GM10248 (cell line): ENCODE measurements at regions not wholly inside any gene's neighbourhood (a gene's known extent, or its start where the extent isn't known, plus 50 kb on each side); places are given as distances from the start of the nearest gene placed in this dataset.

Experiments
- CTCF ChIA-PET: fragments of 300-600 bp; sonication (Branson Sonifier 250); formaldehyde crosslinking; extraction: SDS; loops from one replicate; lab custom pipeline; 2021; ENCODE audit warnings: antibody characterized with exemption; lab: Yijun Ruan, JAX
- POLR2A ChIA-PET: fragments of 350-650 bp; sonication (Branson Sonifier 250); formaldehyde crosslinking; extraction: SDS; loops from one replicate; lab custom pipeline; 2020; ENCODE audit warnings: antibody characterized with exemption; lab: Yijun Ruan, JAX
- DNase-seq: peaks from one replicate; pipeline ENCODE4 v3.0.0; 2012; ENCODE audit errors: extremely low spot score
- TF ChIP-seq, protein P1 (sequence below): IDR thresholded peaks from 2 replicates; pipeline ENCODE4 v1.5.1; 2012; ENCODE audit warnings: mild to moderate bottlenecking, low read depth; ENCODE audit errors: extremely low read depth, missing control alignments, control extremely low read depth

- TF ChIP-seq, protein P1, sequence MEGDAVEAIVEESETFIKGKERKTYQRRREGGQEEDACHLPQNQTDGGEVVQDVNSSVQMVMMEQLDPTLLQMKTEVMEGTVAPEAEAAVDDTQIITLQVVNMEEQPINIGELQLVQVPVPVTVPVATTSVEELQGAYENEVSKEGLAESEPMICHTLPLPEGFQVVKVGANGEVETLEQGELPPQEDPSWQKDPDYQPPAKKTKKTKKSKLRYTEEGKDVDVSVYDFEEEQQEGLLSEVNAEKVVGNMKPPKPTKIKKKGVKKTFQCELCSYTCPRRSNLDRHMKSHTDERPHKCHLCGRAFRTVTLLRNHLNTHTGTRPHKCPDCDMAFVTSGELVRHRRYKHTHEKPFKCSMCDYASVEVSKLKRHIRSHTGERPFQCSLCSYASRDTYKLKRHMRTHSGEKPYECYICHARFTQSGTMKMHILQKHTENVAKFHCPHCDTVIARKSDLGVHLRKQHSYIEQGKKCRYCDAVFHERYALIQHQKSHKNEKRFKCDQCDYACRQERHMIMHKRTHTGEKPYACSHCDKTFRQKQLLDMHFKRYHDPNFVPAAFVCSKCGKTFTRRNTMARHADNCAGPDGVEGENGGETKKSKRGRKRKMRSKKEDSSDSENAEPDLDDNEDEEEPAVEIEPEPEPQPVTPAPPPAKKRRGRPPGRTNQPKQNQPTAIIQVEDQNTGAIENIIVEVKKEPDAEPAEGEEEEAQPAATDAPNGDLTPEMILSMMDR: no peak
- ChIA-PET CTCF (no interaction called here), POLR2A (no interaction called here)
- DNase-seq: no peak
These were observed 1129.2 kb downstream of the TBC1D22A start for GRCh38 chr22:47891609-47892008.

DNA sequence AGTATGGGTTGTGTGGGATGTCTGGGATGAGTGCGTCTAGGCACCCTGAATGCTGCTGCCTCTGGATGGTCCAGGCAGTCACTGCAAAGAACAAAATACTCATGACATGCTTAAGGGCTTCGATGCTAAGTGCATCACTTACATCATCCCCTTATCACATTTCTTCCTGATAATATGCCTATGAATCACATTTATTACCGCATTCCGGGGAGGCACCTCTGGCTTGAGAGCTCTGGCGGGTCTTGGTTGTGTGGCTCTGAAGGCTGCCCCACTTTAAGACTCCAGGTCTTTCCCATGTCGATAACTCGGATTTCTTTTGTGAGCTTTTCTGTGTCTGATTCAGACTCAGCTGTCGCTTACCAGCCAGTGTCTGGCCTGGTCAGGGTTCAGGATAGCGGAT lies 1126.4 kb downstream of the TBC1D22A start:
- TF ChIP-seq, protein P1: no peak
- POLR2A ChIA-PET: no interaction called here
- CTCF ChIA-PET: interaction anchor here (1.4 kb wide), 1 partner anchor 27 kb away, joined by 3 read pairs; no protein-coding TSS in a partner anchor
- no peak for DNase-seq

- ChIA-PET CTCF (no interaction called here), POLR2A (no interaction called here)
- TF ChIP-seq, protein P1: no peak
- no peak for DNase-seq
These were observed 1122.3 kb downstream of the TBC1D22A start for GRCh38 chr22:47884775-47885174.

DNA sequence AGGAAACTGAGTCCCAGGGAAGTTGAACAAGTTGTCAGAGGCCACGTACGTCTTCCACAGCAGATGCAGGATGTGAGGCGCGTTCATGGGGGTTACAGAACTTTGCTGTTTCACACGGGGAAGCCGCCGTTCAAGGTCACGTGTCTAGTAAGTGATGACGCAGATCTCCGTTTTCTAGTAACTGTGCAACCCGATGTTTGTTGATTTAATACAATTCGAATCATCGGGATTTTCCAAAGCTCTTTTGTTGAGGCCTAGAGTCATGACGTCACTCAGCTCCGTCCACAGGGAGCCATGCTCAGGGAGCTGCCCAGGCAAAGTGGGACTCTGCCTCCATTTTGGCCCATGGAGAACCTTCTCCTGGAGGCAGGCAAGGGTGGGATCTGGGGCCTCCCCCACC lies 1121.8 kb downstream of the TBC1D22A start:
- CTCF ChIA-PET: no interaction called here
- POLR2A ChIA-PET: no interaction called here
- no peak for DNase-seq
- TF ChIP-seq, protein P1: no peak

- ChIA-PET CTCF (no interaction called here), POLR2A (no interaction called here)
- TF ChIP-seq, protein P1: no peak
- no peak for DNase-seq
These were observed 1121.3 kb downstream of the TBC1D22A start for GRCh38 chr22:47883757-47884156.

- DNase-seq: no peak
- ChIA-PET POLR2A (no interaction called here), CTCF (no interaction called here)
- TF ChIP-seq, protein P1: no peak
These were observed 1116.9 kb downstream of the TBC1D22A start for GRCh38 chr22:47879346-47879745.

GRCh38 chr22:47878460-47878859 lies 1116.0 kb downstream of the TBC1D22A start:
- no peak for DNase-seq
- TF ChIP-seq, protein P1: no peak
- POLR2A ChIA-PET: no interaction called here
- CTCF ChIA-PET: no interaction called here
